ENCODE measurements at regions not wholly inside any gene's neighbourhood (a gene's known extent, or its start where the extent isn't known, plus 50 kb on each side); places are given as distances from the start of the nearest gene placed in this dataset.

DNA sequence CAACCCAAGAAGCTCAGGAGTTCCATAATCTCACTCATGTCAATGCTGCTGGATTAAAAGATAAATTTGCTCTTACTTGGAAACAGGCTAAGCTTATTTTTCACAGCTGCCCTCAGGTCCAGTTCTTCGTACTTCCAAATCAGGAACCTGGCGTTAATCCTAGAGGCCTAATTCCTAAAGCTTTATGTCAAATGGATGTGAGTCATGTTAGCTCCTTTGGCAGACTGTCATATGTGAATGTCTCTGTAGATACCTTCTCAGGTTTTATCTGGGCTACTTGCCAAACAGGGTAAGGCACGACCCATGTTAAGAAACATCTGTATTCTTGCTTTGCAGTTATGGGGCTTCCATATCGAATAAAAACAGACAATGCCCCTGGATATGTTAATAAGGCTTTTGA, 504.6 kb downstream of the ALG10 start:
- Histone ChIP-seq H3K36me3 (no peaks in the 10 kb centered on the region), H3K27me3 (no peaks in the 10 kb centered on the region), H3K4me1 (no peaks in the 10 kb centered on the region), H3K27ac (no peak overlapping the region), H3K4me3 (no peak overlapping the region), H3K9me3 (peaks cover 0 to 91% of the 10 kb centered on the region in 2 donors)
- no peak for ATAC-seq
- TF ChIP-seq, protein P1, sequence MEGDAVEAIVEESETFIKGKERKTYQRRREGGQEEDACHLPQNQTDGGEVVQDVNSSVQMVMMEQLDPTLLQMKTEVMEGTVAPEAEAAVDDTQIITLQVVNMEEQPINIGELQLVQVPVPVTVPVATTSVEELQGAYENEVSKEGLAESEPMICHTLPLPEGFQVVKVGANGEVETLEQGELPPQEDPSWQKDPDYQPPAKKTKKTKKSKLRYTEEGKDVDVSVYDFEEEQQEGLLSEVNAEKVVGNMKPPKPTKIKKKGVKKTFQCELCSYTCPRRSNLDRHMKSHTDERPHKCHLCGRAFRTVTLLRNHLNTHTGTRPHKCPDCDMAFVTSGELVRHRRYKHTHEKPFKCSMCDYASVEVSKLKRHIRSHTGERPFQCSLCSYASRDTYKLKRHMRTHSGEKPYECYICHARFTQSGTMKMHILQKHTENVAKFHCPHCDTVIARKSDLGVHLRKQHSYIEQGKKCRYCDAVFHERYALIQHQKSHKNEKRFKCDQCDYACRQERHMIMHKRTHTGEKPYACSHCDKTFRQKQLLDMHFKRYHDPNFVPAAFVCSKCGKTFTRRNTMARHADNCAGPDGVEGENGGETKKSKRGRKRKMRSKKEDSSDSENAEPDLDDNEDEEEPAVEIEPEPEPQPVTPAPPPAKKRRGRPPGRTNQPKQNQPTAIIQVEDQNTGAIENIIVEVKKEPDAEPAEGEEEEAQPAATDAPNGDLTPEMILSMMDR (IDR thresholded peaks at IDR 0.05) = no peak
- DNase-seq = no peak
- intact Hi-C loops (cut with DNase I) = no loop called here

DNA sequence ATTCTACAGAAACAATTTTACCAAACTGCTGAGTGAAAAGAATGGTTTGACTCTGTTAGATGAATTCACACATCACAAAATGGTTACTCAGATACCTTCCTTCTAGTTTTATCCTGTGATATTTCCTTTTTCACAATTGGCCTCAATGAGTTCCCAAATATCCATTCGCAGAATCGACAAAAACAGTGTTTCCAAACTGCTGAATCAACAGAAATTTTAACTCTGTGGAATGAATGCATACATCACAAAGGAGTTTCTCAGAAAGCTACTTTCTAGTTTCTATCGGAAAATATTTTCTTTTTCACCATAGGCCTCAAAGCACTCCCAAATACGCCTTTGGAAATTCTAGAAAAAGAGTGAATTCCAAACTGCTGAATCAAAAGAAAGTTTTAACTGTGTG, 525.0 kb downstream of the ALG10 start:
- Histone ChIP-seq H3K9me3 (peaks cover 4 to 100% of the 10 kb centered on the region in 2 donors), H3K4me3 (no peak overlapping the region), H3K27me3 (no peaks in the 10 kb centered on the region), H3K4me1 (no peaks in the 10 kb centered on the region), H3K36me3 (no peaks in the 10 kb centered on the region), H3K27ac (no peak overlapping the region)
- TF ChIP-seq, protein P1 (IDR thresholded peaks at IDR 0.05) = no peak
- DNase-seq = no peak
- ATAC-seq = no peak
- intact Hi-C loops (cut with DNase I) = no loop called here

DNA sequence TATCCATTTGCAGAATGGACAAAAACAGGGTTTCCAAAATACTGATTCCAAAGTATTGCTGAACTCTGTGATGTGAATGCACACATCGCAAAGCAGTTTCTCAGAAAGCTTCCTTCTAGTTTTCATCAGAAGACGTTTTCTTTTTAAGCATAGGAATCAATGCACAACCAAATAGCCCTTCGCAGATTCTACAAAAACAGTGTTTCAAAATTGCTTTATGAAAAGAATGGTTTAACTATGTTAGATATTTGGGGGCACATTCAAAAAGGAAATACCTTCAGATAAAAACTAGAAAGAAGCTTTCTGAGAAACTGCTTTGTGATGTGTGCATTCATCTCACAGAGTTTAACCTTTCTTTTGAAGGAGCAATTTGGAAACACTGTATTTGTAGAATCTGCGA, 569.7 kb downstream of the ALG10 start:
- Histone ChIP-seq H3K36me3 (no peaks in the 10 kb centered on the region), H3K4me1 (no peaks in the 10 kb centered on the region), H3K27me3 (no peaks in the 10 kb centered on the region), H3K9me3 (peaks cover 0 to 100% of the 10 kb centered on the region in 2 donors), H3K27ac (no peak overlapping the region), H3K4me3 (no peak overlapping the region)
- intact Hi-C loops (cut with DNase I) = no loop called here
- TF ChIP-seq, protein P1 (IDR thresholded peaks at IDR 0.05) = no peak
- DNase-seq (no peak), ATAC-seq (no peak)

DNA sequence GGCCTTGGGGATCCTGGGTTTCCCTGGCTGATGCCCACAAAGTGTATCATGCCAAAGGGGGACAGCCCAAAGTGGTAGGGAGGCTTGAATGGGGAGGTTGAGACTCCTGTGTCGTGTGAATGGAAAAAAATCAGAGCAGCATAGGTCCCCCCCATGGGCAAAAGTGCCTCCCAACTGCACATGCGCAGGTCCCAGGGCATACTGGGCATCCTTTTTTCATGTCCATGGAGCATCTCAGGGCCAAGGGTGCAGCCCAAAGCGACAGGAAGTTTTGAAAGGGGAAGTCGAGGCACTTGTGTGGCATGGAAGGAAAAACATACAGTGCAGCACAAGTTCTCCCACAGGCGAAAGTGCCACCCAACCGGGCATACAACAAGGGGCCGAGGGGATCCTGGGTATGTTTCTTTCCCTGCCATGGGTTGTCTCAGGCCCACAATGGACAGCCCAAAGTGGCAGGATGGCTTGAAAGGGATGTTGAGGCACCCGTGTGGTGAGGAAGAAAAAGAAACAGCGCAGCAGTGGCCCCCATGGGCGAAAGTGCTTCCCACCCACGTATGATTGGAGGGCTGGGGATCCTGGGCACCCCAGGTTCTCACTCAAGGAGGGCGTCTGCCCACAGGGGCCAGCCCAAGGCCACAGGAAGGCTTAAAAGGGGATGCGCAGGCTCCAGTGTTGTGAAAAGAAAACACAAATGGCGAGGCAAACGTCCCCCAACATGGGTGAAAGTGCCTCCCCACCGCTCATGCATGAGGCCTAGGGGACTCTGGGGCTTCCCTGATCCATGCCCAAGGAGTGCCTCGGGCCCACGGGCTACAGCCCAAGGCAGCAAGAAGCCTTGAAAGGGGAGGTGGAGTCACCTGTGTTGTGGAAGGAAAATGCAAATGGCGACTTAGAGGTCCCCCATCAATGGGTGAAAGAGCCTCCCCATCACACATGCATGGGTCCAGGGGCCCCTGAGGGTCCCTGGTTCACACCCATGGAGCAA, 573.7 kb downstream of the ALG10 start:
- intact Hi-C loops (cut with DNase I) = no loop called here
- H3K4me1 ChIP-seq = no peaks in the 10 kb centered on the region
- H3K36me3 ChIP-seq = no peaks in the 10 kb centered on the region
- H3K4me3 ChIP-seq = no peak overlapping the region
- H3K27me3 ChIP-seq = no peaks in the 10 kb centered on the region
- DNase-seq (peak in 1 of 4 donors; percentile 33), ATAC-seq (no peak)
- TF ChIP-seq, protein P1 (IDR thresholded peaks at IDR 0.05) = no peak
- H3K27ac ChIP-seq = no peak overlapping the region
- H3K9me3 ChIP-seq = peaks cover 0 to 100% of the 10 kb centered on the region in 2 donors

DNA sequence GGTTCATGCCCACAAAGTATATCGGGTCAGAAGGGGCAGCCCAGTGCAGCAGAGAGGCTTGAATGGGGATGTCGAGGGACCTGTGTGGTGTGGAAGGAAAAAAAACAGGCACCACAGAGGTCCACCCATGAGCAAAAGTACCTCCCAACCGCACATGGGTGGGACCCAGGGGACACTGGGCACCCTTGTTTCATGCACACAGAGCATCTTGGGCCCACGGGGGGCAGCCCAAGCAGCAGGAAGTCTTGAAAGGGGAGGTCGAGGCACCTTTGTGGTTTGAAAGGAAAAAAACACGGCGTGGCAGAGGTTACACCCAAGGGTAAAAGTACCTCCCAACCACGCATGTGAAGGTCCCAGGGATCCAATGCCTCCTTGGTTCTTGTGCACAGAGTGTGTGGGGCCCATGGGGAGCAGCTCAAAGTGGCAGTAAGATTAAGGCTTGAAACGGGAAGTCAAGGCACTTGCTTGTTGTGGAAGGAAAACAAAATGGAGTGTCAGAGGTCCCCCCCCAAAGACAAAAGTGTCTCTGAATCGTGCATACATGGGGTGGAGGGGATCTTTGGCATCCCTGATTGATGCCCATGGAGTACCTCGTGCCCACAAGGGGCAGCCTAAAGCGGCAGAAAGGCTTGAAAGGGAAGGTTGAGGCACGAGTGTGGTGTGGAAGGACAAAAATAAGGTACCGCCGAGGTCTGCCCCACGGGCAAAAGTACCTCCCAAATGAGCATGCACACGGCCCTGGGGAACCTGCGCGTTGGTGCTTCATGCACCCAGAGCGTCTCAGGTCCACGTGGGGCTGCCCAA, 575.5 kb downstream of the ALG10 start:
- H3K27me3 ChIP-seq = no peaks in the 10 kb centered on the region
- TF ChIP-seq, protein P1 (IDR thresholded peaks at IDR 0.05) = no peak
- no peaks in the 10 kb centered on the region for H3K36me3 ChIP-seq
- no peaks in the 10 kb centered on the region for H3K4me1 ChIP-seq
- ATAC-seq (no peak), DNase-seq (peak in 1 of 4 donors; percentile 34)
- peaks cover 0 to 100% of the 10 kb centered on the region in 2 donors for H3K9me3 ChIP-seq
- intact Hi-C loops (cut with DNase I) = no loop called here
- no peak overlapping the region for H3K27ac ChIP-seq
- no peak overlapping the region for H3K4me3 ChIP-seq
